ENCODE measurements at regions not wholly inside any gene's neighbourhood (a gene's known extent, or its start where the extent isn't known, plus 50 kb on each side); places are given as distances from the start of the nearest gene placed in this dataset.

DNA sequence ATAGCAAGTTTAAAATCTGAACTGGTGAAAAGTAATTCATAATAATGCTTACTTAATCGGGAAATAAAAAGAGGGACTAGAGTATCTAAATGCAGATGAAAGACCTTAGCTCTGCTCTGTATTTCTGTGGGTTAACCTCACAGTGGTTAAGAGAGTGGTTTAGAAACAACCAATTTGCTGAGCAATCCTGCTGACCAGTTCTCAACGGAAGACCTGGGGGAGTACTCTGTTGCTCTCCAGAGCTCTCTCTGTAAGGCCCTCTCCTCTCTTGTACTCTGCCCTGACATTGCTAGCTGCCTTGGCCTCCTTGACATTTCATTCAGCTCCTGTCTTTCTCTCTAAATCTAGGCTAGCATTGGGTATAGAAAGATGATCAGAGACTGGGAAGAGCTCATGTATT, 1186.6 kb upstream of the SEMA6A start:
- no peaks in the 10 kb centered on the region for H3F3A ChIP-seq (ENCODE audit: insufficient read depth, low read length, poor library complexity, severe bottlenecking)
- H3K27me3 ChIP-seq (ENCODE audit: insufficient read depth, low read depth, low read length) = no peaks in the 10 kb centered on the region
- H3K4me2 ChIP-seq (ENCODE audit: low read length) = no peak overlapping the region
- no peaks in the 10 kb centered on the region for H4K20me1 ChIP-seq (ENCODE audit: insufficient read depth)
- no peak overlapping the region for H3K4me3 ChIP-seq (ENCODE audit: low read length)
- no peaks in the 10 kb centered on the region for H3K9me3 ChIP-seq (ENCODE audit: low read length)
- H3K27ac ChIP-seq (ENCODE audit: low read length) = no peak overlapping the region
- H3K9me2 ChIP-seq (ENCODE audit: insufficient read depth, low read length) = no peaks in the 10 kb centered on the region
- no peaks in the 10 kb centered on the region for H3K79me2 ChIP-seq (replicated peaks; ENCODE audit: insufficient read depth, low read length)
- H3K9ac ChIP-seq (ENCODE audit: low read length) = no peak overlapping the region
- no peak overlapping the region for H2AFZ ChIP-seq (ENCODE audit: low read depth, low read length)
- no peaks in the 10 kb centered on the region for H3K36me3 ChIP-seq (ENCODE audit: insufficient read depth, low read length)
- no peak for TF ChIP-seq TAF1 (IDR thresholded peaks at IDR 0.05; ENCODE audit: low read depth)

DNA sequence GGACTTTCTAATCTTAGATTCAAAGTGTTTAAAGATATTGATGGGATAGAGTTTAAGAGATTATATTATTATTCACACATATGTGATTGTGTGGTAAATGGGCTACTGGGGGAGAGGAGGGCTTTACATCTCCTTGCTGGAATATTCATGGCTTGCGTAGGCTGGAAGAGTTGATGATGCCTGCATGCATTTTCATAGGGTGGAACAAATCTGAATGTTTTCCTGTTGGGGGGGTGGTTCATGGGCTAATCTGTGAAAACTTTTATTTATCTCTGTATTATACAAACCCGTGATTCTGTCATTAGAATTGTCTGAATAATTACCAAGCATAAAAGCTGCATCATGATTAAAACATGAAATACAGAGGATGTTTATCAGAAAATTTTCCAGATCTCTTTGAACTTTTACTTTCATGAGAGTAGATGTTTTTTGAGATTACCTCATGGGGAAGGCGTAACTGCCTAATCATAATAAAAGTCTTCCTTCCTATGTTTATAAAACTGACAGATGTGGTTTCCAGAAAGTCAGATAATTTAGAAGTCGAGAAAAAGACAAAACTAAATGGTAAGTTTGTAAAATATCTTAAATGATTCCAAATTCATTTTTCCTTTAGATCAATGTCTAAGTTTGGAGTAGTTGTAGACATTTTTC, 1185.4 kb upstream of the SEMA6A start:
- no peaks in the 10 kb centered on the region for H3K36me3 ChIP-seq (ENCODE audit: insufficient read depth, low read length)
- H3K27me3 ChIP-seq (ENCODE audit: insufficient read depth, low read depth, low read length) = no peaks in the 10 kb centered on the region
- no peak overlapping the region for H2AFZ ChIP-seq (ENCODE audit: low read depth, low read length)
- no peaks in the 10 kb centered on the region for H3K9me2 ChIP-seq (ENCODE audit: insufficient read depth, low read length)
- no peak overlapping the region for H3K27ac ChIP-seq (ENCODE audit: low read length)
- no peaks in the 10 kb centered on the region for H3K79me2 ChIP-seq (replicated peaks; ENCODE audit: insufficient read depth, low read length)
- no peak overlapping the region for H3K9ac ChIP-seq (ENCODE audit: low read length)
- no peaks in the 10 kb centered on the region for H3F3A ChIP-seq (ENCODE audit: insufficient read depth, low read length, poor library complexity, severe bottlenecking)
- no peak for TF ChIP-seq TAF1 (IDR thresholded peaks at IDR 0.05; ENCODE audit: low read depth)
- no peak for TF ChIP-seq EP300 (conservative IDR thresholded peaks at IDR 0.05; ENCODE audit: poor library complexity, severe bottlenecking)
- H3K4me2 ChIP-seq (ENCODE audit: low read length) = no peak overlapping the region
- H3K9me3 ChIP-seq (ENCODE audit: low read length) = no peaks in the 10 kb centered on the region
- no peaks in the 10 kb centered on the region for H4K20me1 ChIP-seq (ENCODE audit: insufficient read depth)
- no peak overlapping the region for H3K4me3 ChIP-seq (ENCODE audit: low read length)

DNA sequence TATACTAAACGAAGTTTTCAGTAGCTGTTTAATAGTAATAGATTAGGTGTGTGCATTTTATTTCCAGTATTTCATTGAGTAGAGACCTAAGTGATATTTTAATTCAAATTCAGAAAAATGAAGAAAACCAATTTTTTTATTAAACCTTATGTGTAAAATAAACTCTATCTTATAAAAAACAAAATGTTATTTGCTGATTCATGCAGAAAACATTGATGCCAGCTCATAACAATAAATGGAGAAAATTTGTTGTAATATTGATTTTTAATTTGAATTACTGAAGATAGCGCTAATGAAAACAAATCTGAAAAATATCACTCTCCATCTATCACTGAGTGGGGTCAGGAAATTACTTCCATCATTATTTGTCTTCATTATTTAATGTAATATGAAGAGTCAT, 1177.8 kb upstream of the SEMA6A start:
- H3K9ac ChIP-seq (ENCODE audit: low read length) = no peak overlapping the region

More for the DNA sequence above, 1177.8 kb upstream of the SEMA6A start:
- Histone ChIP-seq H4K20me1 (ENCODE audit: insufficient read depth) (no peaks in the 10 kb centered on the region), H3K27me3 (ENCODE audit: insufficient read depth, low read depth, low read length) (no peaks in the 10 kb centered on the region), H3K9me3 (ENCODE audit: low read length) (no peaks in the 10 kb centered on the region), H3K9me2 (ENCODE audit: insufficient read depth, low read length) (no peaks in the 10 kb centered on the region), H3F3A (ENCODE audit: insufficient read depth, low read length, poor library complexity, severe bottlenecking) (no peaks in the 10 kb centered on the region), H3K4me2 (ENCODE audit: low read length) (no peak overlapping the region), H2AFZ (ENCODE audit: low read depth, low read length) (no peak overlapping the region), H3K79me2 (replicated peaks; ENCODE audit: insufficient read depth, low read length) (no peaks in the 10 kb centered on the region), H3K4me3 (ENCODE audit: low read length) (no peak overlapping the region), H3K36me3 (ENCODE audit: insufficient read depth, low read length) (no peaks in the 10 kb centered on the region), H3K27ac (ENCODE audit: low read length) (no peak overlapping the region)
- TF ChIP-seq, protein P1, sequence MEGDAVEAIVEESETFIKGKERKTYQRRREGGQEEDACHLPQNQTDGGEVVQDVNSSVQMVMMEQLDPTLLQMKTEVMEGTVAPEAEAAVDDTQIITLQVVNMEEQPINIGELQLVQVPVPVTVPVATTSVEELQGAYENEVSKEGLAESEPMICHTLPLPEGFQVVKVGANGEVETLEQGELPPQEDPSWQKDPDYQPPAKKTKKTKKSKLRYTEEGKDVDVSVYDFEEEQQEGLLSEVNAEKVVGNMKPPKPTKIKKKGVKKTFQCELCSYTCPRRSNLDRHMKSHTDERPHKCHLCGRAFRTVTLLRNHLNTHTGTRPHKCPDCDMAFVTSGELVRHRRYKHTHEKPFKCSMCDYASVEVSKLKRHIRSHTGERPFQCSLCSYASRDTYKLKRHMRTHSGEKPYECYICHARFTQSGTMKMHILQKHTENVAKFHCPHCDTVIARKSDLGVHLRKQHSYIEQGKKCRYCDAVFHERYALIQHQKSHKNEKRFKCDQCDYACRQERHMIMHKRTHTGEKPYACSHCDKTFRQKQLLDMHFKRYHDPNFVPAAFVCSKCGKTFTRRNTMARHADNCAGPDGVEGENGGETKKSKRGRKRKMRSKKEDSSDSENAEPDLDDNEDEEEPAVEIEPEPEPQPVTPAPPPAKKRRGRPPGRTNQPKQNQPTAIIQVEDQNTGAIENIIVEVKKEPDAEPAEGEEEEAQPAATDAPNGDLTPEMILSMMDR (IDR thresholded peaks at IDR 0.05; ENCODE audit: poor library complexity, severe bottlenecking) = no peak
- TF ChIP-seq TAF1 (IDR thresholded peaks at IDR 0.05; ENCODE audit: low read depth) (no peak), EP300 (conservative IDR thresholded peaks at IDR 0.05; ENCODE audit: poor library complexity, severe bottlenecking) (no peak), RAD21 (conservative IDR thresholded peaks at IDR 0.05) (no peak), EZH2 (IDR thresholded peaks at IDR 0.05; ENCODE audit: borderline replicate concordance, insufficient read depth, low read length, poor library complexity, severe bottlenecking) (no peak), MXI1 (conservative IDR thresholded peaks at IDR 0.05; ENCODE audit: poor library complexity, severe bottlenecking) (no peak), SMC3 (conservative IDR thresholded peaks at IDR 0.05; ENCODE audit: poor library complexity) (no peak)
- TF ChIP-seq, protein P2, sequence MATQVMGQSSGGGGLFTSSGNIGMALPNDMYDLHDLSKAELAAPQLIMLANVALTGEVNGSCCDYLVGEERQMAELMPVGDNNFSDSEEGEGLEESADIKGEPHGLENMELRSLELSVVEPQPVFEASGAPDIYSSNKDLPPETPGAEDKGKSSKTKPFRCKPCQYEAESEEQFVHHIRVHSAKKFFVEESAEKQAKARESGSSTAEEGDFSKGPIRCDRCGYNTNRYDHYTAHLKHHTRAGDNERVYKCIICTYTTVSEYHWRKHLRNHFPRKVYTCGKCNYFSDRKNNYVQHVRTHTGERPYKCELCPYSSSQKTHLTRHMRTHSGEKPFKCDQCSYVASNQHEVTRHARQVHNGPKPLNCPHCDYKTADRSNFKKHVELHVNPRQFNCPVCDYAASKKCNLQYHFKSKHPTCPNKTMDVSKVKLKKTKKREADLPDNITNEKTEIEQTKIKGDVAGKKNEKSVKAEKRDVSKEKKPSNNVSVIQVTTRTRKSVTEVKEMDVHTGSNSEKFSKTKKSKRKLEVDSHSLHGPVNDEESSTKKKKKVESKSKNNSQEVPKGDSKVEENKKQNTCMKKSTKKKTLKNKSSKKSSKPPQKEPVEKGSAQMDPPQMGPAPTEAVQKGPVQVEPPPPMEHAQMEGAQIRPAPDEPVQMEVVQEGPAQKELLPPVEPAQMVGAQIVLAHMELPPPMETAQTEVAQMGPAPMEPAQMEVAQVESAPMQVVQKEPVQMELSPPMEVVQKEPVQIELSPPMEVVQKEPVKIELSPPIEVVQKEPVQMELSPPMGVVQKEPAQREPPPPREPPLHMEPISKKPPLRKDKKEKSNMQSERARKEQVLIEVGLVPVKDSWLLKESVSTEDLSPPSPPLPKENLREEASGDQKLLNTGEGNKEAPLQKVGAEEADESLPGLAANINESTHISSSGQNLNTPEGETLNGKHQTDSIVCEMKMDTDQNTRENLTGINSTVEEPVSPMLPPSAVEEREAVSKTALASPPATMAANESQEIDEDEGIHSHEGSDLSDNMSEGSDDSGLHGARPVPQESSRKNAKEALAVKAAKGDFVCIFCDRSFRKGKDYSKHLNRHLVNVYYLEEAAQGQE (IDR thresholded peaks at IDR 0.05; ENCODE audit: borderline replicate concordance) = no peak
